Psoas muscle (tissue), 7 donors: ENCODE measurements at regions not wholly inside any gene's neighbourhood (a gene's known extent, or its start where the extent isn't known, plus 50 kb on each side); places are given as distances from the start of the nearest gene placed in this dataset.
"Not testable (repeated sequence)": the region's sequence is repeated elsewhere in the genome, so short reads cannot be mapped to it uniquely, and the experiment has no call there.

ENCODE experiments used
- ATAC-seq, 4 donors: fragments of 200-7000 bp; cut with Tn5 transposase; one replicate each; pipeline ENCODE4 v1.9.1; 2020; ENCODE audit warnings: moderate library complexity in 3 of 4, mild to moderate bottlenecking in 2 of 4
- DNase-seq, 2 donors: peaks; one replicate each; pipeline ENCODE4 v3.0.0-alpha.2; 2020
- H3K27ac ChIP-seq: fragments of 200-600 bp; one replicate; pipeline ENCODE4 v1.8.0; 2022
- H3K27me3 ChIP-seq, 3 donors: fragments of 200-600 bp in 1 of 3; one replicate each; pipeline versions ENCODE4 v1.6.1 to v1.8.0; 2013 to 2022; ENCODE audit warnings: low read length in 2 of 3, mild to moderate bottlenecking in 2 of 3, moderate library complexity in 1 of 3; ENCODE audit not compliant: insufficient read depth in 3 of 3
- H3K36me3 ChIP-seq, 2 donors: fragments of 200-600 bp in 1 of 2; one replicate each; pipeline versions ENCODE4 v1.6.1 to v1.8.0; 2013 to 2022; ENCODE audit warnings: low read depth in 1 of 2, mild to moderate bottlenecking in 1 of 2, moderate library complexity in 1 of 2; ENCODE audit not compliant: insufficient read depth in 1 of 2
- H3K4me1 ChIP-seq: fragments of 200-600 bp; one replicate; pipeline ENCODE4 v1.8.0; 2022
- H3K4me3 ChIP-seq: fragments of 200-600 bp; one replicate; pipeline ENCODE4 v1.8.0; 2022; ENCODE audit warnings: mild to moderate bottlenecking
- H3K9me3 ChIP-seq: fragments of 200-600 bp; one replicate; pipeline ENCODE4 v1.8.0; 2022
- WGBS, 3 donors: extraction: QIAGEN DNeasy Blood & Tissue Kit; methylation state at CpG; one replicate each; pipeline versions ENCODE4 v1.1.6 to v1.1.7; 2013; 5-methylcytosine and 5-hydroxymethylcytosine counted together
- intact Hi-C, 2 donors: fragments of 100-400 bp; cut with DNase I; formaldehyde crosslinking; loops; one replicate each; pipeline versions ENCODE4 v1.11.0 to v1.14.2; 2022
- TF ChIP-seq, protein P1 (sequence below): fragments of 200-600 bp; IDR thresholded peaks from one replicate; pipeline ENCODE4 v1.8.0; 2022; ENCODE audit warnings: antibody characterized with exemption
- donor health status: healthy with polysubstance abuse.
- donor health status: DM: no; HTN: no; CAD: no; lungs with moderate emphysema.
- donor health status: Bipolar disorder and iron deficiency.
- donor health status: healthy.
- donor health status: DM: yes; HTN: yes; CAD: no.
- donor health status: DM: no; HTN: no; CAD: no.
- donor health status: DM: yes; HTN: yes; CAD: no.

DNA sequence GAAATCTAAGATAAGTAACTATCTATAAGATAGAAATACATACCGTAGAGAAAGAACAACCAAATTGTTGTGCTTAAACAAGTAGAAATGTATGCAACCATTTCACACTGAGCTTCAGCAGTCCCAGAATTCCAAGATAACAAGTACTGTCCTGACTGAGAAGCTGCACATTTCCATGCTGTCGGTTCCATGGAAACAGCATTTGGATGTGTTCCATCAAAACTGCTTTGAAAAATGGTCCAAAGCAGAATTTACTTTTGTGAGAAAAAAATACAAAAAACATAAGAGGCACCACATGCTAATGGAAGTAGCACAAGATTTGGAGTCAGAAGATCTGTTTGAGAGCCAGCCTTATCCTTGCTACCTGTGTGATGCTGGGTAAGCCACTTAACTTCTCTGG lies 92.6 kb downstream of the MTERF1 start:
- H3K4me3 ChIP-seq = no peak overlapping the region
- no peak overlapping the region for H3K27ac ChIP-seq
- intact Hi-C loops = loop anchor here in 1 of 2 donors (10.0 kb wide), 1 partner anchor 503 kb away; no protein-coding TSS in a partner anchor
- TF ChIP-seq, protein P1, sequence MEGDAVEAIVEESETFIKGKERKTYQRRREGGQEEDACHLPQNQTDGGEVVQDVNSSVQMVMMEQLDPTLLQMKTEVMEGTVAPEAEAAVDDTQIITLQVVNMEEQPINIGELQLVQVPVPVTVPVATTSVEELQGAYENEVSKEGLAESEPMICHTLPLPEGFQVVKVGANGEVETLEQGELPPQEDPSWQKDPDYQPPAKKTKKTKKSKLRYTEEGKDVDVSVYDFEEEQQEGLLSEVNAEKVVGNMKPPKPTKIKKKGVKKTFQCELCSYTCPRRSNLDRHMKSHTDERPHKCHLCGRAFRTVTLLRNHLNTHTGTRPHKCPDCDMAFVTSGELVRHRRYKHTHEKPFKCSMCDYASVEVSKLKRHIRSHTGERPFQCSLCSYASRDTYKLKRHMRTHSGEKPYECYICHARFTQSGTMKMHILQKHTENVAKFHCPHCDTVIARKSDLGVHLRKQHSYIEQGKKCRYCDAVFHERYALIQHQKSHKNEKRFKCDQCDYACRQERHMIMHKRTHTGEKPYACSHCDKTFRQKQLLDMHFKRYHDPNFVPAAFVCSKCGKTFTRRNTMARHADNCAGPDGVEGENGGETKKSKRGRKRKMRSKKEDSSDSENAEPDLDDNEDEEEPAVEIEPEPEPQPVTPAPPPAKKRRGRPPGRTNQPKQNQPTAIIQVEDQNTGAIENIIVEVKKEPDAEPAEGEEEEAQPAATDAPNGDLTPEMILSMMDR = no peak
- no peaks in the 10 kb centered on the region for H3K4me1 ChIP-seq
- no peaks in the 10 kb centered on the region for H3K9me3 ChIP-seq
- ATAC-seq (no peak), DNase-seq (no peak)
- WGBS, 3 donors = 45 to 56% (median 46%) methylated on average over 2 of the region's 2 CpGs
- H3K27me3 ChIP-seq = no peaks in the 10 kb centered on the region
- H3K36me3 ChIP-seq = no peaks in the 10 kb centered on the region

DNA sequence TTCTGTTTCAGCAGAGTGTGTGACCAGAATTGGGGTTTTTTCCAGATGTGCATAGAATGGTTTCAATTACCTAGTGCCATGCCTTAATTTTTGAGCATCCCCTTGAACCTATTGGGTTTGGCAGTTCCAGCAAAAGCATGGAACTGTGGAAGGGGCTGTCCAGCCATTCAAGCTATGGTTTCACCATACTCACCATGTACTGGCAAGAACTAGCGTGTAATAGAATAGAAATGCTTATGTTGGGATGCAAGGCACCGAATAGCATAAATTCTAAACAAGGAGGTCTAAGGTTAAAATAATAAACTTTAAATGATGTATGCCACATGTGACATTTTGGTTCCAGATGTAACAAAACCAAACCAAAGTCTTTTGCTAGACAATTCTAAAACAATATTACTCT lies 91.4 kb downstream of the MTERF1 start:
- no peak overlapping the region for H3K27ac ChIP-seq
- no peaks in the 10 kb centered on the region for H3K27me3 ChIP-seq
- H3K9me3 ChIP-seq = no peaks in the 10 kb centered on the region
- no peak for DNase-seq
- no peaks in the 10 kb centered on the region for H3K36me3 ChIP-seq
- TF ChIP-seq, protein P1 = no peak
- no peaks in the 10 kb centered on the region for H3K4me1 ChIP-seq
- ATAC-seq = no peak
- intact Hi-C loops = loop anchor here in 1 of 2 donors (10.0 kb wide), 1 partner anchor 504 kb away; no protein-coding TSS in a partner anchor
- H3K4me3 ChIP-seq = no peak overlapping the region
- 72 to 78% (median 72%) methylated on average over 2 of the region's 2 CpGs for WGBS, 3 donors

GRCh38 chr7:91789558-91789957 lies 90.9 kb downstream of the MTERF1 start:
- TF ChIP-seq, protein P1 = no peak
- Histone ChIP-seq H3K36me3 (no peaks in the 10 kb centered on the region), H3K4me3 (no peak overlapping the region), H3K27ac (no peak overlapping the region), H3K9me3 (no peaks in the 10 kb centered on the region), H3K4me1 (no peaks in the 10 kb centered on the region), H3K27me3 (no peaks in the 10 kb centered on the region)
- DNase-seq (no peak), ATAC-seq (no peak)
- intact Hi-C loops = loop anchor here in 1 of 2 donors (10.0 kb wide), 1 partner anchor 505 kb away; no protein-coding TSS in a partner anchor
- WGBS, 3 donors = 49 to 64% (median 55%) methylated on average over 1 of the region's 1 CpG

- ATAC-seq, H3K27me3 ChIP-seq, H3K4me3 ChIP-seq, H3K36me3 ChIP-seq, H3K4me1 ChIP-seq, intact Hi-C loops, H3K9me3 ChIP-seq, DNase-seq, H3K27ac ChIP-seq: not testable (repeated sequence)
- WGBS, 3 donors = 92 to 95% (median 95%) methylated on average over 10 of the region's 10 CpGs
Observed at GRCh38 chr7:91790646-91791045, 89.9 kb downstream of the MTERF1 start.

DNA sequence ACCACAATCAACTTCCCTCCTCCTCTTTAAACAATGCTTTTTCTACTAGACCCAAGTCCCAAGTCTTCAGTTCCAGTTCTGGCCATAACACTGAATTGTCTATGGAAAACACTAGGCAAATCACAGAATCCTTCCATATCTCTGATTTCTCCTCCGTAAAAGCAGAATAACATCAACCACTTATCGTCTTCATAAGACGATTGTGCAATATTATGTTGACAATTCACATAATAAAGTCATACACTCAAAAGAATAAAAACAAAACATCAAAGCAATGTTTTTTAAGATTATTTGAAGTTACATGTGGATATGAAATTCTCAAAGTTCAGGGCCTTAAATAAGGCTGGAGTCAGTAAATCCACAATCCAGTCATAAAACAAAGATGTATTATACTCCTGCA lies 84.4 kb downstream of the MTERF1 start:
- H3K27ac ChIP-seq = no peak overlapping the region
- no peaks in the 10 kb centered on the region for H3K9me3 ChIP-seq
- ATAC-seq (no peak), DNase-seq (no peak)
- H3K36me3 ChIP-seq = no peaks in the 10 kb centered on the region
- H3K4me3 ChIP-seq = no peak overlapping the region
- H3K4me1 ChIP-seq = no peaks in the 10 kb centered on the region
- WGBS, 3 donors = 91 to 97% (median 95%) methylated on average over 3 of the region's 3 CpGs
- TF ChIP-seq, protein P1 = no peak
- intact Hi-C loops = no loop called here
- no peaks in the 10 kb centered on the region for H3K27me3 ChIP-seq
